HCT116 (cell line): ENCODE measurements at regions not wholly inside any gene's neighbourhood (a gene's known extent, or its start where the extent isn't known, plus 50 kb on each side); places are given as distances from the start of the nearest gene placed in this dataset.

Experiments
- ATAC-seq: fragments of 200-7000 bp; cut with Tn5 transposase; 2 replicates; pipeline ENCODE4 v1.9.1; 2020; ENCODE audit warnings: mild to moderate bottlenecking, moderate library complexity
- BruUV-seq: library from RNA; stranded (reverse); fragments of 400-500 nt; replicated peaks from 2 replicates; lab custom pipeline; 2021; lab: Mats Ljungman, UMichigan
- CTCF ChIA-PET: fragments of 300-600 bp; sonication (Branson Sonifier 250); formaldehyde crosslinking; loops from one replicate; lab custom pipeline; 2021; ENCODE audit warnings: antibody characterized with exemption; lab: Charles Lee
- POLR2A ChIA-PET: fragments of 300-600, 350-600 bp; sonication (Branson Sonifier 250); formaldehyde crosslinking; loops from one replicate; lab custom pipeline; 2021; ENCODE audit warnings: antibody characterized with exemption; lab: Charles Lee
- RAD21 ChIA-PET, 2 experiments: fragments of 300-600 bp; sonication (Branson Sonifier 250); formaldehyde crosslinking; loops; one replicate each; lab custom pipeline; 2023; ENCODE audit warnings: low total read pairs in 2 of 2; ENCODE audit not compliant: uncharacterized antibody in 2 of 2, unreplicated experiment in 2 of 2, low non-redundant PET in 1 of 2; lab: Charles Lee
- DNase-seq: peaks from one replicate; pipeline ENCODE4 v3.0.0-alpha.2; 2010; ENCODE audit warnings: low read depth, low spot score
- H2AFZ ChIP-seq: fragments of 200-600 bp; shearing (Covaris generic), sonication (generic); 2 replicates; pipeline ENCODE4 v1.6.1; 2017; ENCODE audit warnings: low read depth, mixed run types, mixed read lengths, antibody characterized with exemption, low read length; ENCODE audit not compliant: poor library complexity, severe bottlenecking
- H3K27ac ChIP-seq: 2 replicates; pipeline ENCODE4 v1.5.1; 2012; ENCODE audit warnings: low read depth, low read length
- H3K27me3 ChIP-seq: fragments of 200-600 bp; sonication (generic); 2 replicates; pipeline ENCODE4 v1.6.1; 2016; ENCODE audit warnings: mixed run types, low read length, mixed read lengths; ENCODE audit not compliant: insufficient read depth
- H3K36me3 ChIP-seq, 2 experiments: fragments of 200-500 bp in 1 of 2; fragments of 200-600 bp in 1 of 2; sonication (Bioruptor generic) in 1 of 2; sonication (generic) in 1 of 2; 2 replicates each; pipeline versions ENCODE4 v1.5.1 to v1.6.1; 2014 to 2016; ENCODE audit warnings: low read length in 2 of 2, inconsistent platforms in 1 of 2, mixed read lengths in 1 of 2, mixed run types in 1 of 2; ENCODE audit not compliant: insufficient read depth in 2 of 2, control insufficient read depth in 1 of 2
- H3K4me1 ChIP-seq, 2 experiments: fragments of 200-600 bp in 1 of 2; sonication (generic) in 1 of 2; 2 replicates each; pipeline versions ENCODE4 v1.5.1 to v1.6.1; 2012 to 2017; ENCODE audit warnings: low read length in 2 of 2, inconsistent platforms in 1 of 2, mild to moderate bottlenecking in 1 of 2, mixed read lengths in 1 of 2, mixed run types in 1 of 2, moderate library complexity in 1 of 2; ENCODE audit not compliant: insufficient read depth in 2 of 2, control insufficient read depth in 1 of 2
- H3K4me2 ChIP-seq: fragments of 200-600 bp; sonication (generic); 2 replicates; pipeline ENCODE4 v1.6.1; 2017; ENCODE audit warnings: mixed run types, low read length, mixed read lengths
- H3K4me3 ChIP-seq, 2 experiments: fragments of 200-600 bp in 1 of 2; sonication (generic) in 1 of 2; replicated peaks in 1 of 2; 2 replicates each; pipeline ENCODE4 v1.5.1; 2011 to 2016; ENCODE audit warnings: low read length in 2 of 2, control low read depth in 1 of 2, low read depth in 1 of 2, mild to moderate bottlenecking in 1 of 2, mixed read lengths in 1 of 2, mixed run types in 1 of 2
- H3K79me2 ChIP-seq: fragments of 200-600 bp; sonication (generic); 2 replicates; pipeline ENCODE4 v1.6.1; 2017; ENCODE audit warnings: mild to moderate bottlenecking, mixed run types, low read length, moderate library complexity, mixed read lengths; ENCODE audit not compliant: insufficient read depth
- H3K9ac ChIP-seq: fragments of 200-600 bp; sonication (generic); 2 replicates; pipeline ENCODE4 v1.6.1; 2016; ENCODE audit warnings: low read length, mixed read lengths
- H3K9me2 ChIP-seq: fragments of 200-600 bp; sonication (generic), shearing (Covaris generic); 2 replicates; pipeline ENCODE4 v1.6.1; 2017; ENCODE audit warnings: mixed run types, mild to moderate bottlenecking, moderate library complexity; ENCODE audit not compliant: insufficient read depth
- H3K9me3 ChIP-seq, 2 experiments: fragments of 200-500 bp in 1 of 2; fragments of 200-600 bp in 1 of 2; sonication (Bioruptor generic) in 1 of 2; sonication (generic) in 1 of 2; 2 replicates each; pipeline ENCODE4 v1.6.1; 2014 to 2017; ENCODE audit warnings: low read length in 2 of 2, mixed read lengths in 2 of 2, inconsistent platforms in 1 of 2, low read depth in 1 of 2, mild to moderate bottlenecking in 1 of 2, mixed run types in 1 of 2, moderate library complexity in 1 of 2; ENCODE audit not compliant: control insufficient read depth in 1 of 2, insufficient read depth in 1 of 2
- H4K20me1 ChIP-seq: fragments of 200-600 bp; sonication (generic), shearing (Covaris generic); 2 replicates; pipeline ENCODE4 v1.6.1; 2017; ENCODE audit warnings: mixed run types, mild to moderate bottlenecking, moderate library complexity; ENCODE audit not compliant: insufficient read depth
- CBX3 ChIP-seq: IDR thresholded peaks from 2 replicates; pipeline ENCODE4 v1.6.1; 2012; ENCODE audit warnings: low read depth
- ELF1 ChIP-seq: IDR thresholded peaks from 2 replicates; pipeline ENCODE4 v1.6.1; 2012; ENCODE audit warnings: low read depth, borderline replicate concordance
- EZH2phosphoT487 ChIP-seq: fragments of 200-600 bp; IDR thresholded peaks from 2 replicates; pipeline ENCODE4 v1.6.1; 2018; ENCODE audit warnings: antibody characterized with exemption, borderline replicate concordance
- FOSL1 ChIP-seq: IDR thresholded peaks from 2 replicates; pipeline ENCODE4 v1.6.1; 2012; ENCODE audit warnings: low read depth
- JUND ChIP-seq: IDR thresholded peaks from 2 replicates; pipeline ENCODE4 v1.6.1; 2012
- POLR2AphosphoS5 ChIP-seq: IDR thresholded peaks from 2 replicates; pipeline ENCODE4 v1.6.1; 2011; ENCODE audit warnings: mild to moderate bottlenecking, low read depth, low read length, moderate library complexity
- RAD21 ChIP-seq: IDR thresholded peaks from 2 replicates; pipeline ENCODE4 v1.6.1; 2012; ENCODE audit warnings: low read depth, mild to moderate bottlenecking
- SIN3A ChIP-seq: IDR thresholded peaks from 2 replicates; pipeline ENCODE4 v1.6.1; 2012; ENCODE audit warnings: low read depth
- SRF ChIP-seq: IDR thresholded peaks from 2 replicates; pipeline ENCODE4 v1.6.1; 2012; ENCODE audit warnings: low read depth
- YY1 ChIP-seq: IDR thresholded peaks from 2 replicates; pipeline ENCODE4 v1.6.1; 2011; ENCODE audit warnings: low read length, low read depth, moderate library complexity, mild to moderate bottlenecking; ENCODE audit not compliant: insufficient replicate concordance; ENCODE audit errors: extremely low read depth
- ZFX ChIP-seq: fragments of 450-650 bp; IDR thresholded peaks from 2 replicates; pipeline ENCODE4 v1.6.1; 2017
- ZNF274 ChIP-seq: fragments of 200-500 bp; sonication (Bioruptor generic); IDR thresholded peaks from 2 replicates; pipeline ENCODE4 v1.6.1; 2014; ENCODE audit warnings: mild to moderate bottlenecking, low read depth, low read length, inconsistent platforms
- intact Hi-C: fragments of 100-400 bp; cut with micrococcal nuclease; formaldehyde crosslinking; loops from 2 replicates; pipeline ENCODE4 v1.10.0; 2022
- TF ChIP-seq, protein P1 (sequence below): IDR thresholded peaks from 2 replicates; pipeline ENCODE4 v1.6.1; 2012
- TF ChIP-seq, protein P2 (sequence below): IDR thresholded peaks from 2 replicates; pipeline ENCODE4 v1.6.1; 2012
- TF ChIP-seq, protein P3 (sequence below): IDR thresholded peaks from 2 replicates; pipeline ENCODE4 v1.6.1; 2011; ENCODE audit warnings: mild to moderate bottlenecking, low read length, moderate library complexity; ENCODE audit not compliant: insufficient replicate concordance; ENCODE audit errors: extremely low read depth

DNA sequence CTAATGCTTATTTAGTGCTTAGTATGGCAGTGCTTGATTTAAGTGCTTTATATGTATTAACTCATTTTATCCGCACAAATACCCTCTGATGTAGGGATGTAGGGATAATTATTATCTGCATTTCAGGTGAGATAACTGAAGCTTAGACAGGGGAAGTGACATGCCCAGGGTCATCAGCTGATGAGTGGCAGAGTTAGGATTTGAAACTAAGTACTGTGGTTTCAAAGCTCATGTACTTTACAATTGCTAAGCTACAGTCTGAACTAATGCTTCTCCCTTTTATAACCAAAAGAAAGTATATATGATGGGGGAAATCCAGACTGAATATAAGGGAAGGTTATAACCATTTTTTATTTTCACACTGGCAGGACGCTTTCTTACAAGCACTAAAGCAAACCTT, 229.6 kb upstream of the NAV3 start:
- H4K20me1 ChIP-seq: no peaks in the 10 kb centered on the region
- BruUV-seq: no TSS peak

DNA sequence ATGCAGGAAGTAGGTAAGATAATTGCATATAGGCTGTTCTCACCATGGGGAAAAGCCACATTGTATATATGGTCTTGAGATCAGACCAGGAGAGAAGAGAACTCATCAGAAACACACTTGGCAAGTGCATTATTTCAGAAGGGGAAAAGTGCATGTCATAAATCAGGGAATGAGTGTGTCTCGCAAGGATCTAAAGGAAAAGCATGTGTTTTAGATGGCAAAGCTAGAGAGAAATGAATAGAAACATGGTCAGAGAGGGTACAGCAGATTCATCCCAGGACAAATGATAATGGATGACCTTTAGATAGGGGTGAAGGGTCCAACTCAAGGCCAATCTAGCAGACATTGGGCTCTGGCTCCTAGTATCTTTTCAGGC, 230.2 kb upstream of the NAV3 start:
- H3K36me3 ChIP-seq: no peaks in the 10 kb centered on the region
- ATAC-seq: no peak
- intact Hi-C loops: no loop called here
- H3K9me2 ChIP-seq: no peaks in the 10 kb centered on the region
- ChIA-PET CTCF (interaction anchor here (0.7 kb wide), 1 partner anchor 11 kb away, joined by 3 read pairs; no protein-coding TSS in a partner anchor), POLR2A (no interaction called here), RAD21 (no interaction called here)
- no peak overlapping the region for H2AFZ ChIP-seq
- no peaks in the 10 kb centered on the region for H3K27me3 ChIP-seq
- H3K79me2 ChIP-seq: no peaks in the 10 kb centered on the region
- no peak overlapping the region for H3K9ac ChIP-seq
- no TSS peak for BruUV-seq
- H4K20me1 ChIP-seq: no peaks in the 10 kb centered on the region
- no peak overlapping the region for H3K4me3 ChIP-seq
- H3K4me1 ChIP-seq: no peaks in the 10 kb centered on the region
- DNase-seq: no peak
- H3K27ac ChIP-seq: no peak overlapping the region
- H3K4me2 ChIP-seq: no peak overlapping the region
- H3K9me3 ChIP-seq: no peaks in the 10 kb centered on the region
- TF ChIP-seq ZNF274 (no peak), ELF1 (no peak), SIN3A (no peak), POLR2AphosphoS5 (no peak), FOSL1 (no peak), JUND (no peak), ZFX (no peak), RAD21 (no peak), CBX3 (no peak), SRF (no peak), YY1 (no peak), EZH2phosphoT487 (no peak)
- TF ChIP-seq, protein P1, sequence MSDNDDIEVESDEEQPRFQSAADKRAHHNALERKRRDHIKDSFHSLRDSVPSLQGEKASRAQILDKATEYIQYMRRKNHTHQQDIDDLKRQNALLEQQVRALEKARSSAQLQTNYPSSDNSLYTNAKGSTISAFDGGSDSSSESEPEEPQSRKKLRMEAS: no peak
- TF ChIP-seq, protein P2, sequence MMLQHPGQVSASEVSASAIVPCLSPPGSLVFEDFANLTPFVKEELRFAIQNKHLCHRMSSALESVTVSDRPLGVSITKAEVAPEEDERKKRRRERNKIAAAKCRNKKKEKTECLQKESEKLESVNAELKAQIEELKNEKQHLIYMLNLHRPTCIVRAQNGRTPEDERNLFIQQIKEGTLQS: no peak
- TF ChIP-seq, protein P3, sequence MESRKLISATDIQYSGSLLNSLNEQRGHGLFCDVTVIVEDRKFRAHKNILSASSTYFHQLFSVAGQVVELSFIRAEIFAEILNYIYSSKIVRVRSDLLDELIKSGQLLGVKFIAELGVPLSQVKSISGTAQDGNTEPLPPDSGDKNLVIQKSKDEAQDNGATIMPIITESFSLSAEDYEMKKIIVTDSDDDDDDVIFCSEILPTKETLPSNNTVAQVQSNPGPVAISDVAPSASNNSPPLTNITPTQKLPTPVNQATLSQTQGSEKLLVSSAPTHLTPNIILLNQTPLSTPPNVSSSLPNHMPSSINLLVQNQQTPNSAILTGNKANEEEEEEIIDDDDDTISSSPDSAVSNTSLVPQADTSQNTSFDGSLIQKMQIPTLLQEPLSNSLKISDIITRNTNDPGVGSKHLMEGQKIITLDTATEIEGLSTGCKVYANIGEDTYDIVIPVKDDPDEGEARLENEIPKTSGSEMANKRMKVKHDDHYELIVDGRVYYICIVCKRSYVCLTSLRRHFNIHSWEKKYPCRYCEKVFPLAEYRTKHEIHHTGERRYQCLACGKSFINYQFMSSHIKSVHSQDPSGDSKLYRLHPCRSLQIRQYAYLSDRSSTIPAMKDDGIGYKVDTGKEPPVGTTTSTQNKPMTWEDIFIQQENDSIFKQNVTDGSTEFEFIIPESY: no peak

More for the DNA sequence above, 229.6 kb upstream of the NAV3 start:
- ChIA-PET CTCF (interaction anchor here (0.7 to 1.4 kb wide), 2 partner anchors 10 to 14 kb away, joined by 3 to 4 read pairs; no protein-coding TSS in a partner anchor), RAD21 (no interaction called here), POLR2A (no interaction called here)
- Histone ChIP-seq H2AFZ (no peak overlapping the region), H3K9ac (no peak overlapping the region), H3K27ac (no peak overlapping the region), H3K4me1 (no peaks in the 10 kb centered on the region), H3K79me2 (no peaks in the 10 kb centered on the region), H3K4me2 (no peak overlapping the region), H3K9me2 (no peaks in the 10 kb centered on the region), H3K9me3 (no peaks in the 10 kb centered on the region), H3K36me3 (no peaks in the 10 kb centered on the region), H3K4me3 (no peak overlapping the region), H3K27me3 (no peaks in the 10 kb centered on the region)
- intact Hi-C loops: no loop called here
- ATAC-seq: no peak
- TF ChIP-seq FOSL1: no peak
- TF ChIP-seq JUND: no peak
- no peak for TF ChIP-seq ZFX
- TF ChIP-seq, protein P2: no peak
- TF ChIP-seq, protein P1: no peak
- no peak for TF ChIP-seq YY1
- no peak for DNase-seq
